Fibroblast of villous mesenchyme (primary cell): ENCODE measurements at regions not wholly inside any gene's neighbourhood (a gene's known extent, or its start where the extent isn't known, plus 50 kb on each side); places are given as distances from the start of the nearest gene placed in this dataset.
A peak's percentile ranks its signal among the peaks of the same experiment; 100 is the strongest.
"Not testable (repeated sequence)": the region's sequence is repeated elsewhere in the genome, so short reads cannot be mapped to it uniquely, and the experiment has no call there.

Experiments used
- DNase-seq: peaks from one replicate; pipeline ENCODE4 v3.0.0-alpha.2; 2010; ENCODE audit warnings: low read depth
- H3K4me3 ChIP-seq: 2 replicates; pipeline ENCODE4 v1.5.1; 2011; ENCODE audit warnings: low read depth, mild to moderate bottlenecking, low read length
- TF ChIP-seq, protein P1 (sequence below): IDR thresholded peaks from 2 replicates; pipeline ENCODE4 v1.5.1; 2012; ENCODE audit warnings: low read depth, mild to moderate bottlenecking, low read length; ENCODE audit not compliant: insufficient read depth

DNA sequence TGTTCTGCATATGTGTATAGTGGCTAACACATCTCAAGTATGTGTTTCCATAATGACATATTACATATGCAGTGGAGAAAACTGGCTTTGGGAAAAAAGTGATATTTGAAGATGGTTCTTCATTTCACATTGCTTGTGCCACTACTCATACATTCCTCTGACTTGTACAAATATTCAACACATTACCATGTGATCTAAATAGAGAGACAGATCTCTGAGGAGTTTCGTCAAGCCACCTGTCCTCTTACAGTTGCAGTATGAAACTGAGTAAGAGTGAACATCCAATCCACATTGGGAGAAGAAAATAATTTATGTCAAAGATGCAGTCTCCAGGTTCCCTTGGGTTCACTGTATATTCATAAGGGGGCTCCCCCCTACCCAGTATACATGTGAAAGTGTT is 123.9 kb downstream of the KDR start:
- TF ChIP-seq, protein P1, sequence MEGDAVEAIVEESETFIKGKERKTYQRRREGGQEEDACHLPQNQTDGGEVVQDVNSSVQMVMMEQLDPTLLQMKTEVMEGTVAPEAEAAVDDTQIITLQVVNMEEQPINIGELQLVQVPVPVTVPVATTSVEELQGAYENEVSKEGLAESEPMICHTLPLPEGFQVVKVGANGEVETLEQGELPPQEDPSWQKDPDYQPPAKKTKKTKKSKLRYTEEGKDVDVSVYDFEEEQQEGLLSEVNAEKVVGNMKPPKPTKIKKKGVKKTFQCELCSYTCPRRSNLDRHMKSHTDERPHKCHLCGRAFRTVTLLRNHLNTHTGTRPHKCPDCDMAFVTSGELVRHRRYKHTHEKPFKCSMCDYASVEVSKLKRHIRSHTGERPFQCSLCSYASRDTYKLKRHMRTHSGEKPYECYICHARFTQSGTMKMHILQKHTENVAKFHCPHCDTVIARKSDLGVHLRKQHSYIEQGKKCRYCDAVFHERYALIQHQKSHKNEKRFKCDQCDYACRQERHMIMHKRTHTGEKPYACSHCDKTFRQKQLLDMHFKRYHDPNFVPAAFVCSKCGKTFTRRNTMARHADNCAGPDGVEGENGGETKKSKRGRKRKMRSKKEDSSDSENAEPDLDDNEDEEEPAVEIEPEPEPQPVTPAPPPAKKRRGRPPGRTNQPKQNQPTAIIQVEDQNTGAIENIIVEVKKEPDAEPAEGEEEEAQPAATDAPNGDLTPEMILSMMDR, result no peak
- H3K4me3 ChIP-seq, result no peak overlapping the region
- no peak for DNase-seq

DNA sequence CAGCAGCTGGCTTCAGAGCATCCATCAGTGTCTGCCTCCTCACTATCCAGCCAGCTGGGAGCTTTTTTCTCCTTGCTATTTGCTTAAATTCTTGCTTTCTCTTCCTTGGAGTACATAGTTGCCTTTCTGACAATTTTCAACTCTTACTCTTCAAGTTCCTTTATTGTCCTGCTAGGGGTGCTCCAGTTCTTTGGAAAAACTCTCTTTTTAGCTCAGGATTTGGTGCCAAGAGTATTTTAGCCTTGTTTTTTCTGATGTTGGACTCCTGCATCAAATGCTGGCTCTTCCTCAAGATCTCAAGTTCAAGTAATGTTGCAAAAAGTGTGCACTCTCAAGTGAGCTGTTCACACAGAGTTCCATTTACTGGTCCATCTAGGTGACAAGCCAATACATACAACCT is 126.4 kb downstream of the KDR start:
- DNase-seq, result peak; percentile 36
- no peak overlapping the region for H3K4me3 ChIP-seq
- TF ChIP-seq, protein P1, result peak; percentile 41

DNA sequence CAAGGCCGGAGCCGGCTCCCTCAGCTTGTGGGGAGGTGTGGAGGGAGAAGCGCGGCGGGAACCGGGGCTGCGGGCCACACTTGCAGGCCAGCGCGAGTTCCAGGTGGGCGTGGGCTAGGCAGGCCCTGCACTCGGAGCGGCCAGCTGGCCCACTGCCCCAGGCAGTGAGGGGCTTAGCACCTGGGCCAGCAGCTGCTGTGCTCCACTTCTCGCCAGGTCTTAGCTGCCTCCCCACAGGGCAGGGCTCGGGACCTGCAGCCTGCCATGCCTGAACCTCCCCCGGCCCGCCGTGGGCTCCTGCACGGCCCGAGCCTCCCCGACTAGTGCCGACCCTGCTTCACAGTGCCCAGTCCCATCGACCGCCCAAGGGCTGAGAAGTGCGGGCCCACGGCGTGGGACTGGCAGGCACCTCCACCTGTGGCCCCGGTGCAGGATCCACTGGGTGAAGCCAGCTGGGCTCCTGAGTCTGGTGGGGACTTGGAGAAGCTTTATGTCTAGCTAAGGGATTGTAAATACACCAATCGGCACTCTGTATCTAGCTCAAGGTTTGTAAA is 131.8 kb downstream of the KDR start:
- DNase-seq, H3K4me3 ChIP-seq: not testable (repeated sequence)

DNA sequence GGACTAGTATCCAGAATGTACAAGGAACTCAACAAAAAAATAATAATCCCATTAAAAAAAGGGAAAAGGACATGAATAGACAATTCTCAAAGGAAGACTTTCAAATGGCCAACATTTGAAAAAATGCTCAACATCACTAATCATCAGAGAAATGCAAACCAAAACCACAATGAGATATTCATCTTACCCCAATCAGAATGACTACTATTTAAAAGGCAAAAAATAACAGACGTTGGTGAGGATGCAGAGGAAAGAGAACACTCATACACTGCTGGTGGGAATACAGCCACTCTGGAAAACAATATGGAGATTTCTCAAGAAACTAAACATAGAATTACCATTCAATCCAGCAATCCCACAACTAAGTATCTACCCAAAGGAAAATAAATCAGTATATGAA is 133.1 kb downstream of the KDR start:
- TF ChIP-seq, protein P1, result no peak
- no peak for DNase-seq
- no peak overlapping the region for H3K4me3 ChIP-seq

DNA sequence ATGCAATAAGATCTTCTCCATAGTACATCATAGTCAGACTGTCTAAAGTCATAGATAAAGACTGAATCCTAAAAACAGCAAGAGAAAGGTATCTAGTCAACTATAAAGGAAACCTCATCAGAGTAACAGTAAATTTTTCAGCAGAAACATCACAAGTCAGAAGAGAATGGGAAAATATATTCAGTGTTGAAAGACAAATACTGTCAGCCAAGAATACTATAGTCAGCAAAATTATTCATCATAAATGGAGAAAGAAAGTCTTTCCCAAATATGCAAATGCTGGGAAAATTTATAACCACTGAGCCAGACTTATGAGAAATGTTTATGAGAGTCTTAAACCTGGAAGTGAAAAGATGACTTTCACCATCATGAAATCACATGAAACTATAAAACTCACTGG is 136.7 kb downstream of the KDR start:
- TF ChIP-seq, protein P1, result no peak
- H3K4me3 ChIP-seq, result no peak overlapping the region
- DNase-seq, result no peak

DNA sequence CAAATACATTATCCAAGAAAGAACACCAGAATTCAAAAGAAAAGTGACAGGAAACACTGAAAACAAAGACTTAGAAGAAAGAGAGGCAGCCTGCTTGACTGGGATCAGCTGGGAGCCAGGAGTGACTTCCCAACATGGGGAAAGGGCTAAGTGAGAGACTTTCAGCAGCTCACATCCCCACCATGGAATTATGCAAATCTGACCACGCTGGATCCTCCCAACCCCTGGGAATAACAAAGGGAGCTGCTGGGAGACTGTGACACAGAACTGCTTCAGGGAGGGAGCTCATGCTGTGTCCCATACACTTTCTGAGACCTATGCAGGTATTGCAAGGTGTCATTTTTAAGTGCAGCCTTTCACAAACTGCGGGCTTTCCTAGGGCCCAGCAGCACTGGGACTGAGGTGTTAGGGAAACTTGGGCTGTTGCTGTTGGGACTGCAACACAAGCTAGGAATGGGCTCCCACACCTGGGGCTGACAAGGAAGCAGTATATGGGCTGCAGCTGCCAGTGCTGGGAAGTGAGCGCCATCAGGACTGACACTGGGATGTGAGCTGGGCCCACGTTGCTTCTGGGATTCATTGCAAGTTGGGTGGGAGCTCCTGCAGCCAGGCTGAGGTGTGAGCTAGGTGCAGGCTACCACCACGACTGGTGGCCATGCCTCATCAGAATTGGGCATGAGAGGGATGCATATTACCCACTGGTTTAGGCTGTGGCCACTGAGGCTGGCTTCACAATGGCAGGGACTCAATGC is 139.1 kb downstream of the KDR start:
- DNase-seq, result no peak
- TF ChIP-seq, protein P1, result no peak
- H3K4me3 ChIP-seq, result no peak overlapping the region

DNA sequence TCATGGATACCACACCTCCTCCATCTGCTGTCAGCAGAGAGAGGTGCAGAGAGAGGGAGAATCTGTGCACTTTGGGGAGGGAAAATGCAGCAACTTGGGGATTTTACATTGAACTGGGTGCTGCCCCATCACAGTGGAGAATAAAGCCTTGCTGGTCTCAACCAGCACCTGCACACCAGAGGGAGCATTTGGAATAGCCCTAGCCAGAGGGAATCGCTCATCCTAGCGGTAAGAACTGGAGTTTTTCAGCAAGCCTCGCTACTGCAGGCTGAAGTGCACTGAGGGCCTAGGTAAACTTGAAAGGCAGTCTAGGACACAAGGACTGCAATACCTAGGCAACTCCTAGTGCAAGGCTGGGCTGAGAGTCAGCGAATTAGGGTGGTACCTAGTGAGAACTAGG is 148.7 kb downstream of the KDR start:
- H3K4me3 ChIP-seq, result no peak overlapping the region
- DNase-seq, result no peak
- TF ChIP-seq, protein P1, result no peak
